ENCODE measurements at regions not wholly inside any gene's neighbourhood (a gene's known extent, or its start where the extent isn't known, plus 50 kb on each side); places are given as distances from the start of the nearest gene placed in this dataset.
"Not testable (repeated sequence)": the region's sequence is repeated elsewhere in the genome, so short reads cannot be mapped to it uniquely, and the experiment has no call there.

- DNase-seq (ENCODE audit: low spot score), result no peak
Measured at GRCh38 chr10:113495553-113495952, 57.3 kb upstream of the HABP2 start.

- DNase-seq (ENCODE audit: low spot score), result no peak
Measured at GRCh38 chr10:113496111-113497109, 56.4 kb upstream of the HABP2 start.

DNA sequence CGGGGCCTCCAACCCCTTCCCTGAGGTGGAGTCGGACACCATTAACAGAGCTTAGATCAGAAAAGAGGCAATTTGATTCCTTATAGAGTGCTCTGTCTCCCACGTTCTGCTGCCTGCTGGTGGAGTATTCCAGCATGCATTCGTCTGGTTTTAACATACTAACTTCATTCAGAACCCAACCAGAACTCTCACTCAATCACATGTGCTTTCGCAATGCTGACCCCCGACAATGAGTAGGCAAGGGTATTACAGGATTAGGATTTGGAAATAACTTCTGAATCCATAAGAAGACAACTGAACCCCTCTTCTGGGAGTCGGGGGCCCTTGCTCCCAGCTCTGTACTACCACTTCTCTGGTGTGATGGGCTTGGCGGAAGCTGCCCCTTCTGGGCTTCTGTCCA, 55.7 kb upstream of the HABP2 start:
- no peak for DNase-seq (ENCODE audit: low spot score)

DNA sequence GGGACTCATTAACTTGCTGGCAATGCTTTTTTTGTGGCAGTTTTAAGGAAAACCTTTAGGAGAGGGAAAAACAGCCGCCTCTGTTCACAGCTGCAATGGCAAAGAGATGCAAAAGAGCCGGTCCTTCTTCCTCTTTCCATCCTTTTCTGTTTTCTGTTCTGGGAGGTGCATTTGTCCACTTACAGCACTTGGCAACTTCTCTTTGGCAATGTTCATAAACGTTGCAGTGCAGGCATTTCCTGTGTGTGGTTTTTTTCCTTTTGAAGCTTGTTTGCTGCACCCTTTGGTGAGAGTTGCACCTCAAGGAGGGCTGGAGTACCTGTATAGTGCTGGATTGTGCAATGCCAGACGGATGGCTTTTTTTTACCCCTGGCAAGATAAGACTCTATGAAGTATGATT, 53.9 kb upstream of the HABP2 start:
- DNase-seq (ENCODE audit: low spot score), result no peak

DNA sequence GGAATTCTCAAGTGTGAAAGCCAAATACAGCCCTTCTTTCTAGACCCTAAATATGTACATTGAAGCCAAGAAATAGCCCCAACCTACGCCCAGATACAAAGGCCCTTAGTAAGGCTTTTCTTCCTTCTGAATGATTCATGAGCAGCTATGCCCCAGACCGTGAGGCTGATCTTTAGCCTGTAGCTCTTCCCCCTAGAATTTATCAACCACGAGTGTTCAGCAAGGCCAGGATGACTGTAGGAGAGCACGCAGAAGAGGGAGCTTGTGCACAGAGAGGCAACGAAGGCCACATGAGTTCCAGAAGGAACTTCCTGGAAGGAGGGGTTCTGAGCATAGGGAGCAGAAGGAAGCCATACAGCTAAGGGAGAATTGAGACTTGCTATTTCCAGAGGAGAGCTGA, 53.0 kb upstream of the HABP2 start:
- DNase-seq (ENCODE audit: low spot score), result no peak

GRCh38 chr10:113501031-113501430, 51.8 kb upstream of the HABP2 start:
- DNase-seq (ENCODE audit: low spot score), result not testable (repeated sequence)
